ENCODE measurements at regions not wholly inside any gene's neighbourhood (a gene's known extent, or its start where the extent isn't known, plus 50 kb on each side); places are given as distances from the start of the nearest gene placed in this dataset.

- TF ChIP-seq USF1 (IDR thresholded peaks at IDR 0.05) (no peak), TEAD4 (IDR thresholded peaks at IDR 0.05) (no peak), ZBTB7A (IDR thresholded peaks at IDR 0.05; ENCODE audit: low read depth) (no peak), NFIC (IDR thresholded peaks at IDR 0.05) (no peak), TCF12 (IDR thresholded peaks at IDR 0.05; ENCODE audit: low read depth) (no peak), EGR1 (IDR thresholded peaks at IDR 0.05) (no peak), CREB1 (IDR thresholded peaks at IDR 0.05; ENCODE audit: low read depth) (no peak), YY1 (IDR thresholded peaks at IDR 0.05; ENCODE audit: low read depth) (no peak)
Observed at GRCh38 chr2:65527451-65528240, 95.2 kb upstream of the SPRED2 start.

GRCh38 chr2:65525616-65526231, 93.3 kb upstream of the SPRED2 start:
- TF ChIP-seq TAF1 (IDR thresholded peaks at IDR 0.05; ENCODE audit: low read depth) (no peak), NFIC (IDR thresholded peaks at IDR 0.05) (no peak), TEAD4 (IDR thresholded peaks at IDR 0.05) (no peak), CREB1 (IDR thresholded peaks at IDR 0.05; ENCODE audit: low read depth) (no peak), EGR1 (IDR thresholded peaks at IDR 0.05) (no peak), ZBTB7A (IDR thresholded peaks at IDR 0.05; ENCODE audit: low read depth) (no peak), CEBPB (IDR thresholded peaks at IDR 0.05) (no peak), FOXM1 (IDR thresholded peaks at IDR 0.05; ENCODE audit: borderline replicate concordance, low read depth) (no peak), REST (IDR thresholded peaks at IDR 0.05; ENCODE audit: low read depth) (no peak), TCF12 (IDR thresholded peaks at IDR 0.05; ENCODE audit: low read depth) (no peak), USF1 (IDR thresholded peaks at IDR 0.05) (no peak), RAD21 (IDR thresholded peaks at IDR 0.05; ENCODE audit: low read depth) (no peak), YY1 (IDR thresholded peaks at IDR 0.05; ENCODE audit: low read depth) (no peak), EP300 (IDR thresholded peaks at IDR 0.05; ENCODE audit: borderline replicate concordance) (no peak), MAX (IDR thresholded peaks at IDR 0.05) (no peak)

GRCh38 chr2:65522922-65523321, 90.5 kb upstream of the SPRED2 start:
- TF ChIP-seq USF1 (IDR thresholded peaks at IDR 0.05) = peak; percentile 46; the same call in 1 of the 2 replicates
- no peak for TF ChIP-seq TEAD4 (IDR thresholded peaks at IDR 0.05)

GRCh38 chr2:65518751-65519150, 86.4 kb upstream of the SPRED2 start:
- no peak for TF ChIP-seq MAX (IDR thresholded peaks at IDR 0.05)
- no peak for TF ChIP-seq ZBTB7A (IDR thresholded peaks at IDR 0.05; ENCODE audit: low read depth)
- TF ChIP-seq EP300 (IDR thresholded peaks at IDR 0.05; ENCODE audit: borderline replicate concordance) = no peak

- no peak for TF ChIP-seq NFIC (IDR thresholded peaks at IDR 0.05)
- no peak for TF ChIP-seq RAD21 (IDR thresholded peaks at IDR 0.05; ENCODE audit: low read depth)
- no peak for TF ChIP-seq TAF1 (IDR thresholded peaks at IDR 0.05; ENCODE audit: low read depth)
- no peak for TF ChIP-seq EGR1 (IDR thresholded peaks at IDR 0.05)
- TF ChIP-seq EP300 (IDR thresholded peaks at IDR 0.05; ENCODE audit: borderline replicate concordance) = no peak
- no peak for TF ChIP-seq TCF12 (IDR thresholded peaks at IDR 0.05; ENCODE audit: low read depth)
Observed at GRCh38 chr2:65514555-65515195, 82.3 kb upstream of the SPRED2 start.

GRCh38 chr2:65512783-65513182, 80.4 kb upstream of the SPRED2 start:
- no peak for TF ChIP-seq CREB1 (IDR thresholded peaks at IDR 0.05; ENCODE audit: low read depth)
- no peak for TF ChIP-seq EGR1 (IDR thresholded peaks at IDR 0.05)
- TF ChIP-seq YY1 (IDR thresholded peaks at IDR 0.05; ENCODE audit: low read depth) = no peak
- no peak for TF ChIP-seq ZBTB7A (IDR thresholded peaks at IDR 0.05; ENCODE audit: low read depth)
- no peak for TF ChIP-seq TAF1 (IDR thresholded peaks at IDR 0.05; ENCODE audit: low read depth)
- no peak for TF ChIP-seq TCF12 (IDR thresholded peaks at IDR 0.05; ENCODE audit: low read depth)
- TF ChIP-seq REST (IDR thresholded peaks at IDR 0.05; ENCODE audit: low read depth) = no peak
- TF ChIP-seq MAX (IDR thresholded peaks at IDR 0.05) = no peak
- no peak for TF ChIP-seq NFIC (IDR thresholded peaks at IDR 0.05)
- TF ChIP-seq TEAD4 (IDR thresholded peaks at IDR 0.05) = no peak
- TF ChIP-seq RAD21 (IDR thresholded peaks at IDR 0.05; ENCODE audit: low read depth) = no peak
- TF ChIP-seq EP300 (IDR thresholded peaks at IDR 0.05; ENCODE audit: borderline replicate concordance) = no peak
- TF ChIP-seq FOXM1 (IDR thresholded peaks at IDR 0.05; ENCODE audit: borderline replicate concordance, low read depth) = no peak
- no peak for TF ChIP-seq CEBPB (IDR thresholded peaks at IDR 0.05)
- TF ChIP-seq USF1 (IDR thresholded peaks at IDR 0.05) = no peak
